PFSK-1 (cell line): ENCODE measurements at regions not wholly inside any gene's neighbourhood (a gene's known extent, or its start where the extent isn't known, plus 50 kb on each side); places are given as distances from the start of the nearest gene placed in this dataset.

Source experiments
- POLR2AphosphoS5 ChIP-seq: IDR thresholded peaks from 2 replicates; pipeline ENCODE4 v1.6.1; 2012; ENCODE audit warnings: low read depth, mild to moderate bottlenecking, control low read depth, low read length, moderate library complexity
- SIN3A ChIP-seq: IDR thresholded peaks from 2 replicates; pipeline ENCODE4 v1.6.1; 2012; ENCODE audit warnings: mild to moderate bottlenecking, low read length, moderate library complexity, borderline replicate concordance; ENCODE audit not compliant: insufficient read depth
- TAF1 ChIP-seq: IDR thresholded peaks from 2 replicates; pipeline ENCODE4 v1.6.1; 2012; ENCODE audit warnings: low read length, control low read depth, borderline replicate concordance; ENCODE audit not compliant: insufficient read depth
- TF ChIP-seq, protein P1 (sequence below), 2 experiments: IDR thresholded peaks; 2 replicates each; pipeline versions ENCODE4 v1.6.1 to v1.8.0; 2011 to 2012; ENCODE audit warnings: low read depth in 2 of 2, low read length in 2 of 2, control low read depth in 1 of 2, inconsistent platforms in 1 of 2, mild to moderate bottlenecking in 1 of 2, moderate library complexity in 1 of 2; ENCODE audit not compliant: insufficient read depth in 1 of 2

DNA sequence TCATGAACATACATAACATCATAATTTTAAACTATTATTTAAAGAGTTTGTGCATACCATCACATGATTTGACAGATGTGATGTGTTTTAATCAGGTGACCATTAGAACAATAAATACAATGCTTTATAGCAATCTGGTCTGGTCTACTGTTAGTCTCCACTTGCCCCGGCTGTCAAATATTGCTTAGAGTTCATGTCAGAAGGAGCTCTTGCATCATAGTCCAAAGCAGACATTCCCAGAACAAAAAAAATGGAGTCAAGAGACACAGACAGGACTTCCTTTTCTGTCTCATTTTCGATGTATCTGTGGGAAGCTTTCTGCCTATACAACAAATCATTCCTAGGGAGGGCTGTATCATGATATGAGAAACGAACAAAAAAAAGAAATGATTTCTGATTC is 979.2 kb upstream of the WWC1 start:
- no peak for TF ChIP-seq TAF1
- TF ChIP-seq POLR2AphosphoS5, result no peak
- TF ChIP-seq, protein P1, sequence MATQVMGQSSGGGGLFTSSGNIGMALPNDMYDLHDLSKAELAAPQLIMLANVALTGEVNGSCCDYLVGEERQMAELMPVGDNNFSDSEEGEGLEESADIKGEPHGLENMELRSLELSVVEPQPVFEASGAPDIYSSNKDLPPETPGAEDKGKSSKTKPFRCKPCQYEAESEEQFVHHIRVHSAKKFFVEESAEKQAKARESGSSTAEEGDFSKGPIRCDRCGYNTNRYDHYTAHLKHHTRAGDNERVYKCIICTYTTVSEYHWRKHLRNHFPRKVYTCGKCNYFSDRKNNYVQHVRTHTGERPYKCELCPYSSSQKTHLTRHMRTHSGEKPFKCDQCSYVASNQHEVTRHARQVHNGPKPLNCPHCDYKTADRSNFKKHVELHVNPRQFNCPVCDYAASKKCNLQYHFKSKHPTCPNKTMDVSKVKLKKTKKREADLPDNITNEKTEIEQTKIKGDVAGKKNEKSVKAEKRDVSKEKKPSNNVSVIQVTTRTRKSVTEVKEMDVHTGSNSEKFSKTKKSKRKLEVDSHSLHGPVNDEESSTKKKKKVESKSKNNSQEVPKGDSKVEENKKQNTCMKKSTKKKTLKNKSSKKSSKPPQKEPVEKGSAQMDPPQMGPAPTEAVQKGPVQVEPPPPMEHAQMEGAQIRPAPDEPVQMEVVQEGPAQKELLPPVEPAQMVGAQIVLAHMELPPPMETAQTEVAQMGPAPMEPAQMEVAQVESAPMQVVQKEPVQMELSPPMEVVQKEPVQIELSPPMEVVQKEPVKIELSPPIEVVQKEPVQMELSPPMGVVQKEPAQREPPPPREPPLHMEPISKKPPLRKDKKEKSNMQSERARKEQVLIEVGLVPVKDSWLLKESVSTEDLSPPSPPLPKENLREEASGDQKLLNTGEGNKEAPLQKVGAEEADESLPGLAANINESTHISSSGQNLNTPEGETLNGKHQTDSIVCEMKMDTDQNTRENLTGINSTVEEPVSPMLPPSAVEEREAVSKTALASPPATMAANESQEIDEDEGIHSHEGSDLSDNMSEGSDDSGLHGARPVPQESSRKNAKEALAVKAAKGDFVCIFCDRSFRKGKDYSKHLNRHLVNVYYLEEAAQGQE (IDR thresholded peaks at IDR 0.05; ENCODE audit: insufficient read depth in 1 of 2, low read depth in 2 of 2, low read length in 2 of 2), result no peak
- TF ChIP-seq SIN3A, result no peak
